Neuronal stem cell (in vitro differentiated cells): ENCODE measurements at regions not wholly inside any gene's neighbourhood (a gene's known extent, or its start where the extent isn't known, plus 50 kb on each side); places are given as distances from the start of the nearest gene placed in this dataset.

Experiments
- DNase-seq: peaks from one replicate; pipeline ENCODE4 v3.0.0-alpha.2; 2013; ENCODE audit warnings: low spot score
- H2AFZ ChIP-seq: one replicate; pipeline ENCODE4 v1.6.1; 2013; ENCODE audit warnings: mild to moderate bottlenecking, low read length, inconsistent platforms
- H2AK5ac ChIP-seq: 2 replicates; pipeline ENCODE4 v1.6.1; 2013; ENCODE audit warnings: low read depth, mild to moderate bottlenecking, inconsistent platforms, low read length, moderate library complexity, mixed read lengths
- H2BK120ac ChIP-seq: 2 replicates; pipeline ENCODE4 v1.6.1; 2013; ENCODE audit warnings: low read depth, mild to moderate bottlenecking, inconsistent platforms, low read length, moderate library complexity, mixed read lengths
- H2BK12ac ChIP-seq: one replicate; pipeline ENCODE4 v1.6.1; 2013; ENCODE audit warnings: low read length, inconsistent platforms
- H2BK15ac ChIP-seq: 2 replicates; pipeline ENCODE4 v1.6.1; 2013; ENCODE audit warnings: mild to moderate bottlenecking, low read length, inconsistent platforms, mixed read lengths
- H2BK5ac ChIP-seq: one replicate; pipeline ENCODE4 v1.6.1; 2013; ENCODE audit warnings: inconsistent platforms, mild to moderate bottlenecking, low read length, moderate library complexity
- H3K14ac ChIP-seq: one replicate; pipeline ENCODE4 v1.6.1; 2013; ENCODE audit warnings: low read length, inconsistent platforms
- H3K18ac ChIP-seq: 2 replicates; pipeline ENCODE4 v1.6.1; 2013; ENCODE audit warnings: low read length, inconsistent platforms
- H3K23ac ChIP-seq: 2 replicates; pipeline ENCODE4 v1.6.1; 2013; ENCODE audit warnings: low read depth, mild to moderate bottlenecking, mixed read lengths, low read length, inconsistent platforms; ENCODE audit not compliant: poor library complexity
- H3K27ac ChIP-seq: replicated peaks from 3 replicates; pipeline ENCODE4 v1.5.1; 2013; ENCODE audit warnings: low read length, inconsistent platforms
- H3K27me3 ChIP-seq, 3 experiments: 2 replicates each; pipeline ENCODE4 v1.6.1; 2013; ENCODE audit warnings: low read length in 3 of 3, mild to moderate bottlenecking in 2 of 3, inconsistent platforms in 1 of 3, low read depth in 1 of 3, mixed read lengths in 1 of 3, moderate library complexity in 1 of 3; ENCODE audit not compliant: control insufficient read depth in 3 of 3, insufficient read depth in 3 of 3
- H3K36me3 ChIP-seq, 2 donors: replicated peaks in 1 of 2; 2 replicates each; pipeline ENCODE4 v1.6.1; 2013; ENCODE audit warnings: low read length in 2 of 2; ENCODE audit not compliant: control insufficient read depth in 2 of 2, insufficient read depth in 2 of 2
- H3K4ac ChIP-seq: 2 replicates; pipeline ENCODE4 v1.6.1; 2013; ENCODE audit warnings: inconsistent platforms, mild to moderate bottlenecking, low read length, moderate library complexity
- H3K4me1 ChIP-seq, 2 donors: 1 replicate in 1 of 2; 2 replicates in 1 of 2; pipeline ENCODE4 v1.6.1; 2013; ENCODE audit warnings: low read length in 2 of 2, low read depth in 1 of 2; ENCODE audit not compliant: control insufficient read depth in 2 of 2, insufficient read depth in 1 of 2
- H3K4me2 ChIP-seq: one replicate; pipeline ENCODE4 v1.6.1; 2013; ENCODE audit warnings: mild to moderate bottlenecking, low read length, inconsistent platforms; ENCODE audit not compliant: insufficient read depth, poor library complexity, severe bottlenecking
- H3K4me3 ChIP-seq, 2 donors: 2 replicates each; pipeline ENCODE4 v1.5.1; 2013; ENCODE audit warnings: low read length in 2 of 2, mild to moderate bottlenecking in 2 of 2, inconsistent platforms in 1 of 2, moderate library complexity in 1 of 2
- H3K79me1 ChIP-seq: one replicate; pipeline ENCODE4 v1.6.1; 2013; ENCODE audit warnings: low read depth, mild to moderate bottlenecking, inconsistent platforms, low read length, moderate library complexity
- H3K9ac ChIP-seq: one replicate; pipeline ENCODE4 v1.6.1; 2013; ENCODE audit warnings: mild to moderate bottlenecking, low read depth, low read length, inconsistent platforms; ENCODE audit not compliant: poor library complexity
- H3K9me3 ChIP-seq, 2 donors: replicated peaks in 1 of 2; 2 replicates each; pipeline versions ENCODE3 to v1.6.1; 2013; ENCODE audit warnings: low read length in 2 of 2, mild to moderate bottlenecking in 2 of 2, inconsistent platforms in 1 of 2, low read depth in 1 of 2, mixed read lengths in 1 of 2, moderate library complexity in 1 of 2; ENCODE audit not compliant: control insufficient read depth in 2 of 2, insufficient read depth in 1 of 2
- H4K8ac ChIP-seq: one replicate; pipeline ENCODE4 v1.6.1; 2013; ENCODE audit warnings: low read depth, mild to moderate bottlenecking, inconsistent platforms, low read length, moderate library complexity
- H4K91ac ChIP-seq: one replicate; pipeline ENCODE4 v1.6.1; 2013; ENCODE audit warnings: low read length, low read depth, mild to moderate bottlenecking, inconsistent platforms; ENCODE audit not compliant: poor library complexity
- WGBS, 2 donors: extraction: QIAGEN DNeasy Blood & Tissue Kit; methylation state at CpG; one replicate each; pipeline ENCODE4 v1.1.7; 2013; ENCODE audit warnings: missing lambda C conversion rate in 2 of 2, mixed read lengths in 1 of 2; ENCODE audit not compliant: insufficient read length in 2 of 2, insufficient replicate concordance in 1 of 2; ENCODE audit errors: extremely low coverage in 2 of 2; 5-methylcytosine and 5-hydroxymethylcytosine counted together

GRCh38 chr1:228927946-228928898, 192.9 kb downstream of the RHOU start:
- H3K9ac ChIP-seq: no peak overlapping the region
- H3K27ac ChIP-seq: no peak overlapping the region
- no peak for DNase-seq

DNA sequence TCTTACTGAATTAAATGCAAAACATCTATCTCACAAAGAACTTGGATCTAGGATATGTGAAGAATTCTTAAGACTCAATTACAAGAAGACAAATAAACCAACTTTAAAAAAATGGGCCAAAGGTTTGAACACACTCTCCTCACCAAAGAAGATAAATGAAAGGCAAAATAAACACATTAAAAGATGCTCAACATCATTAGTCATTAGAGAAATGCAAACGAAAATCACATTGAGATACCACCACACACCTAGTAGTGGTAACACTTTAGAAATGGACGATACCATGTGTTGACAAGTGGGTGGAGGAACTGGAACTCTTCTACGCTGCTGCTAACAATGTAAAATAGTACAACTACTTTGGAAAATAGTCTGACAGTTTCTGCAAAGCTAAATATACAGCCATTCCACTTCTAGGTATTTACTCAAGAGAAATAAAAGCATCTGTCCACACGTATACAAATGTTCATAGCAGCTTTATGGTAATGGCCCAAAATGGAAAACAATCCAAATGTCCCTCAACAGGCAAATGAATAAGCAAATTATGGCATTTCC, 194.3 kb downstream of the RHOU start:
- no peak overlapping the region for H3K4me2 ChIP-seq
- H2BK5ac ChIP-seq: no peak overlapping the region
- WGBS, 2 donors: no CpG with 5 or more reads among the region's 4 CpGs
- H4K8ac ChIP-seq: no peak overlapping the region
- no peak overlapping the region for H2BK12ac ChIP-seq
- no peak overlapping the region for H2BK15ac ChIP-seq
- H3K4ac ChIP-seq: no peak overlapping the region
- H3K4me1 ChIP-seq: no peaks in the 10 kb centered on the region
- no peak overlapping the region for H3K23ac ChIP-seq
- no peak overlapping the region for H4K91ac ChIP-seq
- no peak for DNase-seq
- H3K27me3 ChIP-seq: no peaks in the 10 kb centered on the region
- H2AK5ac ChIP-seq: no peak overlapping the region
- H2AFZ ChIP-seq: no peak overlapping the region
- no peaks in the 10 kb centered on the region for H3K79me1 ChIP-seq
- no peak overlapping the region for H3K14ac ChIP-seq
- H3K36me3 ChIP-seq: no peaks in the 10 kb centered on the region
- no peaks in the 10 kb centered on the region for H3K9me3 ChIP-seq
- no peak overlapping the region for H3K4me3 ChIP-seq
- H3K9ac ChIP-seq: no peak overlapping the region
- H3K18ac ChIP-seq: no peak overlapping the region
- no peak overlapping the region for H3K27ac ChIP-seq
- no peak overlapping the region for H2BK120ac ChIP-seq

More at GRCh38 chr1:228927946-228928898, 192.9 kb downstream of the RHOU start:
- no peak overlapping the region for H3K4ac ChIP-seq
- H3K18ac ChIP-seq: no peak overlapping the region
- no peaks in the 10 kb centered on the region for H3K27me3 ChIP-seq
- no CpG with 5 or more reads among the region's 12 CpGs for WGBS, 2 donors
- no peak overlapping the region for H4K8ac ChIP-seq
- H3K14ac ChIP-seq: no peak overlapping the region
- peak overlapping the region; percentile 22 for H2AK5ac ChIP-seq
- no peak overlapping the region for H3K23ac ChIP-seq
- H3K4me1 ChIP-seq: no peaks in the 10 kb centered on the region
- H3K9me3 ChIP-seq: no peaks in the 10 kb centered on the region
- H3K4me3 ChIP-seq: no peak overlapping the region
- no peak overlapping the region for H2AFZ ChIP-seq
- H3K79me1 ChIP-seq: no peaks in the 10 kb centered on the region
- H2BK12ac ChIP-seq: no peak overlapping the region
- H3K4me2 ChIP-seq: no peak overlapping the region
- peak overlapping the region; percentile 63 for H2BK15ac ChIP-seq
- no peak overlapping the region for H2BK120ac ChIP-seq
- no peak overlapping the region for H2BK5ac ChIP-seq
- H4K91ac ChIP-seq: no peak overlapping the region
- H3K36me3 ChIP-seq: no peaks in the 10 kb centered on the region

GRCh38 chr1:228930479-228930957, 195.2 kb downstream of the RHOU start:
- Histone ChIP-seq H4K8ac (no peak overlapping the region), H2BK12ac (no peak overlapping the region), H3K79me1 (no peaks in the 10 kb centered on the region), H3K9me3 (no peaks in the 10 kb centered on the region), H3K4ac (no peak overlapping the region), H3K27me3 (no peaks in the 10 kb centered on the region), H2AFZ (no peak overlapping the region), H3K14ac (no peak overlapping the region), H3K4me3 (no peak overlapping the region), H3K36me3 (no peaks in the 10 kb centered on the region), H2AK5ac (no peak overlapping the region), H3K4me1 (no peaks in the 10 kb centered on the region), H3K23ac (no peak overlapping the region), H2BK5ac (no peak overlapping the region), H2BK120ac (no peak overlapping the region), H3K9ac (no peak overlapping the region), H2BK15ac (no peak overlapping the region), H3K4me2 (no peak overlapping the region), H3K27ac (no peak overlapping the region), H3K18ac (no peak overlapping the region), H4K91ac (no peak overlapping the region)
- no CpG with 5 or more reads among the region's 10 CpGs for WGBS, 2 donors
- DNase-seq: no peak

GRCh38 chr1:228933753-228934152, 198.5 kb downstream of the RHOU start:
- Histone ChIP-seq H2AFZ (no peak overlapping the region), H3K9ac (no peak overlapping the region), H3K14ac (no peak overlapping the region), H3K27ac (no peak overlapping the region), H3K4me2 (no peak overlapping the region), H3K18ac (no peak overlapping the region), H3K4me3 (no peak overlapping the region), H2BK15ac (no peak overlapping the region), H2BK120ac (no peak overlapping the region), H3K36me3 (no peaks in the 10 kb centered on the region), H2BK5ac (no peak overlapping the region), H3K79me1 (no peaks in the 10 kb centered on the region), H3K27me3 (no peaks in the 10 kb centered on the region), H4K91ac (no peak overlapping the region), H3K4ac (no peak overlapping the region), H3K9me3 (no peaks in the 10 kb centered on the region), H3K23ac (no peak overlapping the region), H2BK12ac (no peak overlapping the region), H2AK5ac (no peak overlapping the region), H3K4me1 (peaks cover 5 to 9% of the 10 kb centered on the region in 2 donors), H4K8ac (no peak overlapping the region)
- no peak for DNase-seq
- WGBS, 2 donors: no CpG with 5 or more reads among the region's 3 CpGs
